ENCODE measurements at regions not wholly inside any gene's neighbourhood (a gene's known extent, or its start where the extent isn't known, plus 50 kb on each side); places are given as distances from the start of the nearest gene placed in this dataset.
"Not testable (repeated sequence)": the region's sequence is repeated elsewhere in the genome, so short reads cannot be mapped to it uniquely, and the experiment has no call there.

DNA sequence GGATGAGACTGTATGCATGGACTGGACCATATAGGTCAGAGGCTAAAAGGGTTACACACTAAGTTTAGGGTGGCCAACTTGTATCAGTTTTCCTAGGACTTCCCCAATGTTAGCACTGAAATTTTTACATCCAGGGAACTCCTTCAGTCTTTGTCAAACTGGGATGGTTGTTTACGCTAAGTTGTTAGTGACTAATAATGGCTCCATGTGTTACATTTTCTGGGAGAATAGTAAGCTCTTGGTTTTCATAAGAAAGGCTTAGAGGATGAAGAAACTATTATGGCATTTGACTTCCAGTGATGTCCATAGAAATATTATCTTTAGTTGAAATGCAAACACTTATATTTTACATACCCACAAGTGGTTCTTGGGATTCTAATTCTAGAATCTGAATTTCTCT is 57.9 kb upstream of the ST3GAL6 start:
- DNase-seq (ENCODE audit: low spot score) = no peak

DNA sequence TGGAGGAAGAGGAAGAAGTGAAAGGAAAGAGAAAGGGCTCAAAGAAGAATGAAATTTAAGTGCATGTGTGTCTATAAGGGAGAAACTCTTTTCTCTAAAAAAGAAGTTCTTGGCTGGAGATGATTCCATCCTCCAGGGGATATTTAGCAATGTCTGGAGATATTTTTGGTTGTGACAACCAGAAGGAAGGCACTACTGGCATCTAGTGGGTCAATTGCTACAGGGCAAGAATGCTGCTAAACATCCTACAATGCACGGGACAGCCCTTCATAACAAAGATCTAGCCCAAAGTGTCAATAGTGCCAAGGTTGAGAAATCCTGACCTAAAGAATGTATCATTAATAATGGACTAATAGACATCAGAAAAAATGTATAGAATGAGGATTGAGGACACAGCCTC is 57.4 kb upstream of the ST3GAL6 start:
- DNase-seq (ENCODE audit: low spot score) = no peak

DNA sequence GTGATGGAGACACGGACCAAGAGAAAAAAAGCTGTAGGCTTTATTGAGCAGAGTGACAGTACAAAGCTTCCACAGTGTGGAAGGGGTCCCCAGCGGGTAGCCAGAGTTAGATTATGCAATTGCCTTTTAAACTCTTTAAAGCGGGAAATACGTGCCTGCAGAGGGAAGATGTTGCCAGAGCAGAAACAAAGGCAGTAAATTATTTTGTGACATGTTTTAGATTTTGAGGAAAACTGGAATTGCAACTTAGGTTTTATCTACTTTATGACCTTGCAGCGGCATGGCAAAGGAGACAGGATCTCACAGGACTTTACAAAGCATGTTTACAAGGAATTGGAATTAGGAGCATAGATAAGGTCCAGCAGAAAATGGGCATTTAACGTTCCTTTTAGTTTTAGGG is 54.5 kb upstream of the ST3GAL6 start:
- not testable (repeated sequence) for DNase-seq (ENCODE audit: low spot score)

DNA sequence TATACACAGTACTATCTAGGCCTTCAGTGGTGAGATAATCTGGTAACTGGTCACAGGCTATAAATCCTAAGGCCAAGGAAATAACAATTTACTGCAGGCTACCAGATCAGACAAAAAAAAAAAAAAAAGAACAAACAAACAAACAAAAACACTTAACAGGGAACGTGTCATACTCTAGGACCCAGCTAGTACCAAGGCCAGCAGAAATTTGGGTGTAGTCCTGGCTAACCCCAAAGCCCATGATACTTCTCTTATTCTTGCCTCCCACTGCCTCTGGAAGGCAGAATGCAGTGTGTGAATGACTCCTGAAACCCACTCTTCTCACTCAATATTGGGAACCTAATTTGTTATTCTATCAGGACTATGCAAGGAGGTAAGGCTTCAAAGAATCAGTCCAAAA is 53.7 kb upstream of the ST3GAL6 start:
- no peak for DNase-seq (ENCODE audit: low spot score)

DNA sequence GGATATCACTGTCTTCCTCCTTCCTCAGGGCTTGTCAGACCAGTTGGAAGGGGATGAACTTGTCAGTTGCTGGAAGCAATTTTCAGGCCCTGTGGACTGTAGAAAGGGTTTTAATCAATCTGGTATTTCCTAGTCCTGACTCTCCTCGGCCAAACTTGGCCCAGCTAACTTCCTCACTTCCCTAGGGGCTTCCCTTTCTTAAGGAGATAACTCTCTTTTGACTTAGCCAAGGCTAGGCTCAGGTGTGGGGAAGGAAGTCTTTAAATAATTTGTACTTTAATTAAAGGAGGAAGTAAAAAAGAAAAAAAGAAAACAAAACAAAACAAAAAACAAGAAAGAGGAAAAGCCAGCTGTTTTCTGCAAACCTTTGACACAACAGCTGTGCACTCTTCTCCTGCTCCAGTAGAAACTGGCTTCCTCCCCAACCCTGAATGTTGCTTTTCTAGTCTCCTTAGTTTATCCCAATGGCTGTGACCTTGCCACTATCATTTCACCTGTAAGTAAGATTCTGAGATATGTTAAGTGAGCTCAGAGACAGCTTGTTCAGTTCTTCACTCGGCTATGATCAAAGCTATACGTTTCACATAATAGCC is 53.0 kb upstream of the ST3GAL6 start:
- no peak for DNase-seq (ENCODE audit: low spot score)

DNA sequence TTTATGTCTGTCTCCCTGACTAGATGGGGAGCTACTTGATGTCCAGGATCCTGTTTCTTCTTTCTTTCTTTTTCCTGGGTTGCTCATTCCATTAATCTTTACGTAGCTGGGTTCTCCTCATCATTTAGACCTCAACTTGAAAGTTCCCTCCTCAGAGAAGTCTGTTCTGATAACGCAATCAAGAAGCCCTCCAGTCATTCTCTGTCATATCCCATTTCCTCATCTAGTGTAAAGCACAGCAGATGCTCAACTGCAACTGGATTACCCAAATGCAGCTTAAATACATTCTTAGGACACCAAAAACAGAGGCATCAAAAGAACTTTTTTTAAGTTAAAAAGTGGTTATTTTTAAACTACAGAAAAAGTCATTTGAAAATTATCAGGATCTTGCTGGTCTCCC is 51.7 kb upstream of the ST3GAL6 start:
- DNase-seq (ENCODE audit: low spot score) = no peak

DNA sequence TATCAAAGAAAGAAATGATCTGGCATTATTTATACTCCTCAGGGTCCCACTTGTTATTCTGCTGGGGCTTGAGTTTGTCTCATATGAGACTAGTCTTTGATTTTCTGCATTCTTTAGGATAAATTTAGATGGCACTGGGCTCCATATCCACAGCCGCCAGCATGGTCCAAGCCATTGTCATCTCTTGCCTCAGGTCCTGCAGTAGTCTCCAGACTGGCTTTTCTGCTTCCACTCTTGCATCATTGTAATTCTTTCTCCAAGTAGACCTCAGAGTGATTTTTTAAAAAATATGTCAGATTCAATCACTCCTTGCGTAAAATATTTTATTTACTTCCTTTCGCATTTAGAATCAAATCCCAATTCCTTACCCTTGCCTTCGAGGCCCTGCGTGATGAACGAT is 50.4 kb upstream of the ST3GAL6 start:
- no peak for DNase-seq (ENCODE audit: low spot score)

DNA sequence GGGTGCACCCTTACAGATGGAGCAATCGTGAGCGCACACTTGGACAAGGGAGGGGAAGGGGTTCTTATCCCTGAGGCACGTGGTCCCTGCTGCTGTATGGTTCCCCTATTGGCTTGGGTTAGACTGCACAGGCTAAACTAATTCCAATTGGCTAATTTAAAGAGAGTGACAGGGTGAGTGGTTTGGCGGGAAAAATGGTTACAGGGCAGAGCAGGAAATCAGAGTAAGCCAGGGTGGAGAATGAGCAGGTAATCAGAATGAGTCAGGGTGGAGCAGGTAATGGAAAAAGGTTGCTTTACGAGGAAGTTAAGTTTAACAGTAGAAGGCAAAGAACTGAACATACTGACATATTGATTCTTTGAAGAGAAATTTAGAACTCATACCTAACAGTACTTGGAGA is 49.8 kb upstream of the ST3GAL6 start:
- DNase-seq (ENCODE audit: low spot score) = not testable (repeated sequence)
